Ovary (tissue), 7 donors: ENCODE measurements at regions not wholly inside any gene's neighbourhood (a gene's known extent, or its start where the extent isn't known, plus 50 kb on each side); places are given as distances from the start of the nearest gene placed in this dataset.

Experiments
- DNase-seq, 5 donors: peaks; one replicate each; pipeline ENCODE4 v3.0.0-alpha.2; 2019 to 2020
- H3K27ac ChIP-seq, 2 donors: fragments of 200-600 bp; one replicate each; pipeline versions ENCODE4 v1.5.1 to v1.8.0; 2019 to 2022
- H3K27me3 ChIP-seq: fragments of 200-600 bp; one replicate; pipeline ENCODE4 v1.8.0; 2022
- H3K36me3 ChIP-seq: fragments of 200-600 bp; sonication (generic); one replicate; pipeline ENCODE4 v1.5.1; 2019
- H3K4me1 ChIP-seq: one replicate; pipeline ENCODE4 v1.8.1; 2013; ENCODE audit warnings: mild to moderate bottlenecking, moderate library complexity; ENCODE audit not compliant: insufficient read depth
- H3K4me3 ChIP-seq: fragments of 200-600 bp; sonication (generic); one replicate; pipeline ENCODE4 v1.5.1; 2017
- H3K9me3 ChIP-seq, 2 donors: fragments of 200-600 bp in 1 of 2; sonication (generic) in 1 of 2; one replicate each; pipeline versions ENCODE4 v1.5.1 to v1.8.1; 2013 to 2019; ENCODE audit warnings: mild to moderate bottlenecking in 1 of 2, moderate library complexity in 1 of 2
- CTCF ChIP-seq, 3 donors: fragments of 450-650 bp in 2 of 3; fragments of 200-600 bp in 1 of 3; IDR thresholded peaks; one replicate each; pipeline versions ENCODE4 v1.5.1 to v1.8.0; 2016 to 2022; ENCODE audit warnings: antibody characterized with exemption in 3 of 3, mild to moderate bottlenecking in 1 of 3
- EP300 ChIP-seq: sonication (generic); formaldehyde crosslinking; IDR thresholded peaks from one replicate; pipeline ENCODE4 v1.6.1; 2017; ENCODE audit warnings: antibody characterized with exemption
- POLR2A ChIP-seq: fragments of 450-650 bp; IDR thresholded peaks from one replicate; pipeline ENCODE4 v1.6.1; 2017; ENCODE audit warnings: antibody characterized with exemption, mild to moderate bottlenecking, moderate library complexity
- WGBS, 3 donors: extraction: QIAGEN DNeasy Blood & Tissue Kit in 1 of 3; methylation state at CpG; one replicate each; pipeline versions ENCODE4 v1.1.5 to v1.1.7; 2013 to 2017; 5-methylcytosine and 5-hydroxymethylcytosine counted together
- intact Hi-C, 4 donors: fragments of 100-400 bp; cut with DNase I; formaldehyde crosslinking; loops; one replicate each; pipeline versions ENCODE4 v1.11.0 to v1.15.1; 2022 to 2023
- donor health status: DM: no; HTN: no; CAD: no; lungs with moderate emphysema.
- donor health status: DM: no; HTN: no; CAD: no.
- donor health status: Bipolar disorder and iron deficiency.
- donor health status: DM: no; HTN: no; CAD: no.
- donor health status: DM: yes; HTN: yes; CAD: no.

- H3K4me1 ChIP-seq: peaks cover 3% of the 10 kb centered on the region
- 51 to 61% (median 55%) methylated on average over 4 of the region's 4 CpGs for WGBS, 3 donors
- intact Hi-C loops: no loop called here
- H3K4me3 ChIP-seq: no peak overlapping the region
- TF ChIP-seq POLR2A (no peak), CTCF (IDR thresholded peaks at IDR 0.05) (no peak), EP300 (no peak)
- no peaks in the 10 kb centered on the region for H3K27me3 ChIP-seq
- H3K27ac ChIP-seq: no peak overlapping the region
- DNase-seq: no peak
- no peaks in the 10 kb centered on the region for H3K9me3 ChIP-seq
- no peaks in the 10 kb centered on the region for H3K36me3 ChIP-seq
Measured at GRCh38 chr4:23484689-23485088, 405.2 kb downstream of the PPARGC1A start.

- H3K27ac ChIP-seq: no peak overlapping the region
- 23 to 24% (median 24%) methylated on average over 5 of the region's 5 CpGs for WGBS, 3 donors
- TF ChIP-seq EP300: no peak
- TF ChIP-seq POLR2A: no peak
- TF ChIP-seq CTCF (IDR thresholded peaks at IDR 0.05): no peak
Measured at GRCh38 chr4:23483320-23483960, 406.4 kb downstream of the PPARGC1A start.

GRCh38 chr4:23481566-23481965, 408.3 kb downstream of the PPARGC1A start:
- no peaks in the 10 kb centered on the region for H3K36me3 ChIP-seq
- no peak overlapping the region for H3K4me3 ChIP-seq
- H3K27ac ChIP-seq: no peak overlapping the region
- H3K9me3 ChIP-seq: no peaks in the 10 kb centered on the region
- no peaks in the 10 kb centered on the region for H3K27me3 ChIP-seq
- no peak for DNase-seq
- peaks cover 3% of the 10 kb centered on the region for H3K4me1 ChIP-seq
- intact Hi-C loops: no loop called here
- WGBS, 3 donors: 74 to 87% (median 83%) methylated on average over 1 of the region's 1 CpG
- TF ChIP-seq CTCF (IDR thresholded peaks at IDR 0.05): no peak
- TF ChIP-seq POLR2A: no peak
- TF ChIP-seq EP300: no peak

More at GRCh38 chr4:23483320-23483960, 406.4 kb downstream of the PPARGC1A start:
- no peak for DNase-seq
- intact Hi-C loops: no loop called here
- Histone ChIP-seq H3K9me3 (no peaks in the 10 kb centered on the region), H3K27me3 (no peaks in the 10 kb centered on the region), H3K4me1 (peaks cover 3% of the 10 kb centered on the region), H3K36me3 (no peaks in the 10 kb centered on the region), H3K4me3 (no peak overlapping the region)

DNA sequence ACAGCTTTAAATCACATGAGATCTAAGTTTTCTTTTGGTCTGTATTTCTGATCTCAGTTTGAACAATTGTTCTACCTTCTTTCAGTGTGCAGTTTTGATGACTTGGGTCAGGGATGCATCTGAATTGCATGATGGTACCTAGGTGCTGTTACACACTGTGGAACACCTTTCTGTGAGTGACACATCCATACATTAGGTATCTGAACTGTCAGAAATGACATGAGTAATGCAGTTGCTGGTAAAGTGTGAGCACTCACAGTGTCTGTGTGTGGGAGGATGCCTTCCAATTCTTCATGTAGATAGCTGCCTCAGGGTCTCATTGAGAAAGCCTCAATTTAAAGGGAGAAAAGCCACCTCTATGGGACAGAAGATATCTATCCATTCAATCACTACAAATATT, 411.9 kb downstream of the PPARGC1A start:
- intact Hi-C loops: no loop called here
- H3K4me1 ChIP-seq: no peaks in the 10 kb centered on the region
- no peak for DNase-seq
- no peak for TF ChIP-seq EP300
- no peak for TF ChIP-seq POLR2A
- no peak for TF ChIP-seq CTCF (IDR thresholded peaks at IDR 0.05)
- no peaks in the 10 kb centered on the region for H3K27me3 ChIP-seq
- no peak overlapping the region for H3K27ac ChIP-seq
- H3K9me3 ChIP-seq: no peaks in the 10 kb centered on the region
- no peaks in the 10 kb centered on the region for H3K36me3 ChIP-seq
- no peak overlapping the region for H3K4me3 ChIP-seq
